Neural cell (in vitro differentiated cells): ENCODE measurements at regions not wholly inside any gene's neighbourhood (a gene's known extent, or its start where the extent isn't known, plus 50 kb on each side); places are given as distances from the start of the nearest gene placed in this dataset.

ENCODE experiments used
- CTCF ChIP-seq: fragments of 450-650 bp; IDR thresholded peaks from 2 replicates; pipeline ENCODE4 v1.5.1; 2014; ENCODE audit warnings: antibody characterized with exemption, mild to moderate bottlenecking, moderate library complexity; ENCODE audit not compliant: poor library complexity, severe bottlenecking
- EP300 ChIP-seq: fragments of 450-650 bp; conservative IDR thresholded peaks from 2 replicates; pipeline ENCODE4 v1.6.1; 2014; ENCODE audit warnings: antibody characterized with exemption, mild to moderate bottlenecking, moderate library complexity; ENCODE audit not compliant: poor library complexity, severe bottlenecking
- EZH2 ChIP-seq: fragments of 200-600, 300-800 bp; shearing (Covaris generic), sonication (generic); IDR thresholded peaks from 2 replicates; pipeline ENCODE4 v1.6.1; 2014; ENCODE audit warnings: antibody characterized with exemption, low read length, borderline replicate concordance, mild to moderate bottlenecking; ENCODE audit not compliant: insufficient read depth, poor library complexity, severe bottlenecking
- MXI1 ChIP-seq: fragments of 450-650 bp; conservative IDR thresholded peaks from 2 replicates; pipeline ENCODE4 v1.6.1; 2014; ENCODE audit warnings: antibody characterized with exemption, mild to moderate bottlenecking; ENCODE audit not compliant: poor library complexity, severe bottlenecking
- POLR2AphosphoS5 ChIP-seq: IDR thresholded peaks from 2 replicates; pipeline ENCODE4 v1.6.1; 2012
- RAD21 ChIP-seq: fragments of 450-650 bp; conservative IDR thresholded peaks from 2 replicates; pipeline ENCODE4 v1.6.1; 2014; ENCODE audit warnings: antibody characterized with exemption, mild to moderate bottlenecking, moderate library complexity
- REST ChIP-seq: IDR thresholded peaks from 2 replicates; pipeline ENCODE4 v1.6.1; 2012; ENCODE audit warnings: borderline replicate concordance
- TAF1 ChIP-seq: IDR thresholded peaks from 2 replicates; pipeline ENCODE4 v1.6.1; 2012; ENCODE audit warnings: low read depth

DNA sequence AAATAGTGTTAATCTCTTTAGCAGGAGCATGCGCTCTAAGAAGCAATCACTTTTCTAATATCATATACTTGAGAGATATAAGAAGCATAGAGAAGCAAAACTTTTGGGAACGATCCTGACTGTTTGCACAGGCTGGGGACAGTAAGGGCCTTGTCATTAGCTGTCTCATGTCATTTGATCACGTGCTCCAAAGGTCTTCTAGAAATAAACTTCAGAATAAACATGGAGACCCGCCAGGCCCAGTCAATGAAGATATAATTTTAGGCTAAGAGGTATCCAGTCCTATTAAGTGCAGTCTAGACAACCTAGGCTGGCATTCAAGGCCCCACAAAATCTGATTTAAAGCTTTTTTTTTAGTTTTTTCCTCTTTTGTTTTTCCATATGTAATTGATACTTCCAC, 111.0 kb upstream of the APC start:
- TF ChIP-seq REST (no peak), CTCF (no peak), TAF1 (no peak), EP300 (no peak), RAD21 (no peak), POLR2AphosphoS5 (no peak), EZH2 (no peak), MXI1 (no peak)
